Motor neuron (in vitro differentiated cells): ENCODE measurements at regions not wholly inside any gene's neighbourhood (a gene's known extent, or its start where the extent isn't known, plus 50 kb on each side); places are given as distances from the start of the nearest gene placed in this dataset.

Experiments used
- ATAC-seq, 8 experiments: fragments of 200-7000 bp; cut with Tn5 transposase; replicated peaks in 6 of 8; 2 replicates each; pipeline ENCODE4 v1.8.0; 2021; ENCODE audit warnings: mild to moderate bottlenecking in 8 of 8, moderate library complexity in 8 of 8
- H3K27ac ChIP-seq, 2 donors: fragments of 250-450 bp; sonication (Bioruptor Pico); 2 replicates each; pipeline ENCODE4 v1.9.0; 2021; ENCODE audit warnings: antibody characterized with exemption in 2 of 2, mild to moderate bottlenecking in 2 of 2, moderate library complexity in 1 of 2
- H3K4me1 ChIP-seq, 2 donors: fragments of 250-450 bp; sonication (Bioruptor Pico); replicated peaks in 1 of 2; 2 replicates each; pipeline ENCODE4 v1.6.1; 2021; ENCODE audit warnings: antibody characterized with exemption in 2 of 2, mild to moderate bottlenecking in 2 of 2, moderate library complexity in 1 of 2
- H3K4me3 ChIP-seq, 5 donors: fragments of 250-450 bp; sonication (Bioruptor Pico); 2 replicates each; pipeline ENCODE4 v1.9.0; 2021; ENCODE audit warnings: antibody characterized with exemption in 5 of 5, mild to moderate bottlenecking in 5 of 5, moderate library complexity in 4 of 5
- WGBS, 10 experiments: fragments of 450-650 bp; shearing (Covaris generic); methylation state at CpG; one replicate each; pipeline ENCODE4 v1.0.0; 2022; 5-methylcytosine and 5-hydroxymethylcytosine counted together
- in situ Hi-C, 9 experiments: fragments of 400-800 bp; cut with MboI; loops; one replicate each; pipeline ENCODE4 v1.15.0; 2021; ENCODE audit warnings: low sequenced_read_pairs in 9 of 9, low pct_unique_long_range_greater_than_20kb in 2 of 9; ENCODE audit not compliant: unreplicated experiment in 9 of 9

DNA sequence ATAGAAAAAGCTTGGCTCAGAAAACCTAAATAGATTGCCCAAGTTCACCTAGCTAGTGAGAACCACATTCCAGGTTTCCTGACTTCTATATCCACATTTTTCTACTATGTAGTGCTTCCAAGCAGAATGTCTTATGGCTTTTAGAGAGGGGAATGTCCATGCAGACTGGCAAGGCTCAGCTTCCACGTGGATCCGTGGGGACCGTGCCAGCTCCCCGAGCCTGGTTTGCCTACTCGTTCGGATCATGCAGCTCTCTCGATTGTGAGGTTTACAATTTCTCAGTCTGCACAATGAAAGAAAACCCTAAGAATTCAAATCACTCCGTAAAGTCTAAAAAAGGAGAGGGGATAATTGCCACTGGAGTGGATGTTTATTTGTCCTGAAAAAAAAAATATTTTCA, 256.5 kb upstream of the NR4A3 start:
- ATAC-seq = no peak
- Histone ChIP-seq H3K27ac (no peak overlapping the region), H3K4me3 (no peak overlapping the region), H3K4me1 (no peaks in the 10 kb centered on the region)
- 38 to 88% (median 77%) methylated on average over 4 to 8 of the region's 8 CpGs; no CpG with 5 or more reads in 1 of the 10 experiments for WGBS, 10 experiments
- in situ Hi-C loops = no loop called here

DNA sequence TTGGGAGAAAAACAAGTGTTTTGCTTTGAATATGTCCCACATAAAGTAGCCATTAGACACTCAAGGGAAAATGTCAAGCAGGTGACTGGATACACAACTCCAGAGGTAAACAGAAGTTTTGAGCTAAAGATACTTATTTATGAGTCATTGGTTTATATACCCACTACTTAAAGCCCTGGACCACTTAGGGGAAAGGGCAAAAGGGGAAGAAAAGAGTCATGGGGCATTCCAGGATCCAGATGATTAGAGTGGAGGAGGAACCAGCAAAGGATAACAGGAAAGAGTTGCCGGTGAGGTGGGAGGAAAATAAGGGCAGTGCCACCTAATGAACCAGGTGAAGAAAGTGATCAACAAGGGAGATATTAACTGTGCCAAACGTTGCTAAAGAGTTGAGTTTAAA, 254.2 kb upstream of the NR4A3 start:
- in situ Hi-C loops = no loop called here
- H3K27ac ChIP-seq = no peak overlapping the region
- no peaks in the 10 kb centered on the region for H3K4me1 ChIP-seq
- WGBS, 10 experiments = 0 to 100% (median 79%) methylated on average over 1 to 2 of the region's 2 CpGs; no CpG with 5 or more reads in 2 of the 10 experiments
- ATAC-seq = no peak
- H3K4me3 ChIP-seq = no peak overlapping the region

DNA sequence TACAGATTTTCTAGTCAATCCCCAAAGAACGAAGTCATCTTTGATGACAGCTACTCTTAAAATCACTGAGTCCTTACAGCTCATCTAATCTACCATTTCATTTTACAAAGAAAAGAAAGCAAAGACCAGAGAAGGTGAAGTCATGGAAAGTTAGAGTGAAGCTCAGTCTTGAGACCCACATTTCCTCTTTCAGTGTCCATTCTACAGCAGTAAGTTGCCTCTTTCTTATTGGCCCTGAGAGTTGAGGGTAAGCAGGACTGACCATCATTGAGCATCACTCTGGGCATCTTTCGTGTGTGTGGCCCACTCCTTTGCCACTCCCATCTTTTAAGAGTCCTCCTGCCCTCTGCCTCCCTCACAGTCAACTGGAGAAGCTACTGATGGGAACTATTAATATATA, 251.8 kb upstream of the NR4A3 start:
- H3K4me3 ChIP-seq = no peak overlapping the region
- in situ Hi-C loops = no loop called here
- H3K27ac ChIP-seq = no peak overlapping the region
- 8 to 80% (median 70%) methylated on average over 1 to 2 of the region's 2 CpGs; no CpG with 5 or more reads in 3 of the 10 experiments for WGBS, 10 experiments
- ATAC-seq = no peak
- H3K4me1 ChIP-seq = no peaks in the 10 kb centered on the region

DNA sequence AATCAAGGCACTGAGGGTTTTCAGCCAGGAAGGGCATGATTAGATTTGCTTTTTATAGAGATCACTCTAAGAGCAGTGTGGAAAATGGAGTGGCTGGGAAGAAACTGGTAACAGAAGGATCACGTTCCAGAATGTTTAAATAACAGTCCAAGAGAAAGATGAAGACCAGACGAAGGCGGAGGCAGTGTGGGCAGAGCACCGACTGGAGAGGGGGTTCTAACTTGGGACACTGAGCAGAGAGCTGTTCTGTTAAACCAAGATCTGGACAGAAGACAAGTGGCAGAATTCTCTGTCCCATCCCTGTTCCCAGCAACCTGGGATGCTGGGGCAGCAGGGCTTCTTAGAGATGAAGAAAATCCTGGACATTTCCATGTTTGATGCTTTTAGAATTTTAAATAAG, 249.1 kb upstream of the NR4A3 start:
- no peak for ATAC-seq
- H3K4me1 ChIP-seq = no peaks in the 10 kb centered on the region
- H3K4me3 ChIP-seq = no peak overlapping the region
- no peak overlapping the region for H3K27ac ChIP-seq
- in situ Hi-C loops = no loop called here
- 11 to 100% (median 83%) methylated on average over 1 to 4 of the region's 4 CpGs; no CpG with 5 or more reads in 2 of the 10 experiments for WGBS, 10 experiments

DNA sequence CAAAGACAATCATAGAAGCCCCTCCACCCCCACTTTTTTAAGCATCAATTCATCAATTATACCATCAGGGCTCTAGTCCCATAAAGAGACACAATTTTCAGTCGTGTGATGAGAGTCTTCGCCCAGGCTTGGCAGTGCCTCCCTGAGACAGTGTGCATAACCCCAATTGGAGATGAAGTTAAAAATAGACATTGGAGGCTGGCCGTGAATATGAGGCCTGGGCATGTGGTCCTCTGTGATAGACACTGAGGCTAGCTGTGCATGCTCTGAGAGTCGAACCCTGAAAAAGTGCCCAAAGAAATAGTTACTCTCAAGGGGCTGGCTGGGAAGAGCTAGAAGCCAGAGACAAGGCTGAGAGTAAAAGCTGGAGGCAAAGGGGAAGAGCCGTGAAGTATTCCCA, 248.6 kb upstream of the NR4A3 start:
- no peak for ATAC-seq
- Histone ChIP-seq H3K4me1 (no peaks in the 10 kb centered on the region), H3K27ac (no peak overlapping the region), H3K4me3 (no peak overlapping the region)
- 7 to 100% (median 83%) methylated on average over 1 to 5 of the region's 5 CpGs; no CpG with 5 or more reads in 1 of the 10 experiments for WGBS, 10 experiments
- in situ Hi-C loops = no loop called here

DNA sequence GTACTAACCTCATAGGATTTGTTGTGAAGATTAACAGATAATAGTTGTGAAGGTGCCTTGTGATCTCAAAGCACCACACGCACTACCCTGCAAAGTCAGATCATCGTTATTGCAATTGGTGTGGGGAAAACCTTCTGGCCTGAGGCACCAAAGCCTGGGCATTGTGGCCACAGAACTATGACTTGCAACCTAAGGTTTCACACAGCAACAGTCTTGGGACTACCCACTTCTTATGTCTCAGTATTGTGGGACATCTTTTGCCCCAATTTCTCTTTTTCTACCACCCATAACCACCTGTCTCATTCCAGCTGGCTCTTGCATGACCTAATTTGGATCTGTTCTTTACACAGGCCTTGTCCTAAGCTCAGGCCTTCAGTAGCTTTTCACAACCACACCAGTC, 247.8 kb upstream of the NR4A3 start:
- Histone ChIP-seq H3K27ac (no peak overlapping the region), H3K4me3 (no peak overlapping the region), H3K4me1 (no peaks in the 10 kb centered on the region)
- in situ Hi-C loops = no loop called here
- 69 to 100% (median 96%) methylated on average over 1 to 2 of the region's 2 CpGs; no CpG with 5 or more reads in 6 of the 10 experiments for WGBS, 10 experiments
- ATAC-seq = no peak

DNA sequence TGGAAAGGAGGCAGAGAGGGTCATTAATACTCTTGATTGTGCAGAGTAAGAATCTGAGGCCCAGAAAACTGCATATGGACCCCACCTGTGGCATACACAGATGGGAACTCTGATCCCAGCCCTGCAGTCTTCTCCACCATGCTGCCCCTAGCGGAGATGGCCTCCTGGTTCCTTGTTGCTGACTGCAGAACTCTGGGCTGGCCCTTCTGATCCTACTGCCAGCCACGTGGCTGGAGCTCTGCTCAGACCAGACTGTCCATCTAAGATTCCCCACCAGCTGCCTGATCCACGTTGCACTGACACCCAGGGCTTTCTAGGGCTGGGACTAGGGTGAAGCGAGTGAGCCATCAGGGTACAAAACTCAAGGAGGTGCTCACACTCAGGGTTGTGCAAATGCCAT, 245.7 kb upstream of the NR4A3 start:
- Histone ChIP-seq H3K27ac (no peak overlapping the region), H3K4me3 (no peak overlapping the region), H3K4me1 (no peaks in the 10 kb centered on the region)
- 20 to 100% (median 68%) methylated on average over 1 to 4 of the region's 4 CpGs; no CpG with 5 or more reads in 3 of the 10 experiments for WGBS, 10 experiments
- peak in 1 of 8 experiments; percentile 88 for ATAC-seq
- in situ Hi-C loops = no loop called here

DNA sequence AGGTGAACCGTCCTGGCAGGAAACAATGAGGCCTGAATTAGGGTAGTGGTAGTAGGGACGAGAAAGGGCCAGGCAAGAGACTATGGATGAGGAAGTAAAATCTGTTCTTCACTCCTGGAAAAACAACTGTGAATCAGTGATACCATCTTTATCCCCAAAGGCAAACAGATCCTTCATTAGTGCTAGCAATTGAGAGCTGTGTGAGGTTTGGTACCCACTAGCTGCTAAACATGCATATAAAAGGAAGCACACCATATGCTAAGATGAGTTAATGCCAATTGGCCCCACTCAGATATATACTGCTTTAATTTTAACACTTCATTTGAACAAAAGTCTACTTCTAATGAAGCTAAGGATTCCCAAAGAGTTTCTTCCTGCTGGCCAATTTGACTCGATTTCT, 244.8 kb upstream of the NR4A3 start:
- no peak for ATAC-seq
- in situ Hi-C loops = no loop called here
- Histone ChIP-seq H3K4me3 (no peak overlapping the region), H3K4me1 (no peaks in the 10 kb centered on the region), H3K27ac (no peak overlapping the region)
- 13 to 100% (median 76%) methylated on average over 1 to 2 of the region's 3 CpGs; no CpG with 5 or more reads in 2 of the 10 experiments for WGBS, 10 experiments

DNA sequence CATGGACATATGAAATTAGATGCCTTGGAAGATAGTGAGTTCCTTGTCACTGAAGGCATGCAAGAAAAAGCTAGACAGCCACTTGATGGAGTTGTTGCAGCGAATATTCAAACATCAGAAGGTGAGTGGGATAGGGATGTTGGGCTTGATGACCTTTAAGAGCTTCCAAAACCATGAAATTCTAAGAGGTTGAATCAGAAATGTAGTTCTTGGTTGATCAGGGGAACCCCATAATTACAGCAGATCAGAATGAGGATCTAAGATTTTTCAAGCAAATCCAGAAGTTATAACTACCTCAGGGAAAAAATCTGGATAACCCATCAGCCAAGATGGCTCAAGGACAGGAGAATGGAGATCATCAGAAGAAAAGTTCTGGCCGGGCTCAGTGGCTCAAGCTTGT, 244.3 kb upstream of the NR4A3 start:
- Histone ChIP-seq H3K4me1 (no peaks in the 10 kb centered on the region), H3K27ac (no peak overlapping the region), H3K4me3 (no peak overlapping the region)
- ATAC-seq = no peak
- WGBS, 10 experiments = 0 to 92% (median 64%) methylated on average over 1 to 2 of the region's 2 CpGs; no CpG with 5 or more reads in 1 of the 10 experiments
- in situ Hi-C loops = no loop called here

DNA sequence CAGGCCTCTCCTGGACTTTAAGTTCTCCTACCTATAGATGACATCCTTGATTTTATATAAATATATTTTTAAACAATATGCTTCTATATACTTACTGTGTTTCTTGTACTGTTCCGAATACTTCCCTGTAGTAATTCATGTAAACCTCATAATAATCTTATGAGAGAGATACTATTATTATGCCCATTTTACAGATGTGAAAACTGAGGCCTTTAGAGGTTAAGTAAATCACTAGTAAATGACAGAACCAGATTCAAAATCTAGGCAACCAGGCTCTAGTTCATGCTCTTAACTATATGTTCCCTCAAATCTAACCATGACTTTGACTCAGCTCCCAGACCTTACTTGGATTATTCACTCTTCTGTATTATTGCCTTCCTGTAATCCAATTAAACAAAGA, 243.0 kb upstream of the NR4A3 start:
- ATAC-seq = no peak
- H3K27ac ChIP-seq = no peak overlapping the region
- no peaks in the 10 kb centered on the region for H3K4me1 ChIP-seq
- in situ Hi-C loops = no loop called here
- WGBS, 10 experiments = 44 to 100% (median 80%) methylated on average over 1 of the region's 1 CpG; no CpG with 5 or more reads in 3 of the 10 experiments
- H3K4me3 ChIP-seq = no peak overlapping the region

DNA sequence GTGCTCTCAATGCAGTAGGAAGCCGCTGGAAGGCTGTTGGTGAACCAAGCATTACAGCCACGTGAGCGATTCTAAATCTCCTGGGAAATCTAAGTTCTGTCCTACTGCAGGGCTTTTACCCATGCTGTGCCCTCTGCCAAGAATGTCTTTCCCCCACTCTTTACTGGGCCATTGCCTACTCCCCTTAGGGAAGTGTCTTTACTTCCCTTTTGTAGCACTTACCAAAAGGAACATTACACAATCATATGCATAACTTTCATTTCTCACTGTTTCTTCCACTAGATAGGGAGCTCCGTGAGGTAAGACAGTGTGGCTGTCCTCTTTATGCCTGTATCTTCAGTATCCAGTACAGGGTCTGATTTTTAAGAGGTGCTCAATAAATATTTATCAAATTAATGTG, 241.7 kb upstream of the NR4A3 start:
- 50 to 100% (median 86%) methylated on average over 1 to 4 of the region's 4 CpGs; no CpG with 5 or more reads in 3 of the 10 experiments for WGBS, 10 experiments
- Histone ChIP-seq H3K27ac (no peak overlapping the region), H3K4me3 (no peak overlapping the region), H3K4me1 (no peaks in the 10 kb centered on the region)
- no peak for ATAC-seq
- in situ Hi-C loops = no loop called here

DNA sequence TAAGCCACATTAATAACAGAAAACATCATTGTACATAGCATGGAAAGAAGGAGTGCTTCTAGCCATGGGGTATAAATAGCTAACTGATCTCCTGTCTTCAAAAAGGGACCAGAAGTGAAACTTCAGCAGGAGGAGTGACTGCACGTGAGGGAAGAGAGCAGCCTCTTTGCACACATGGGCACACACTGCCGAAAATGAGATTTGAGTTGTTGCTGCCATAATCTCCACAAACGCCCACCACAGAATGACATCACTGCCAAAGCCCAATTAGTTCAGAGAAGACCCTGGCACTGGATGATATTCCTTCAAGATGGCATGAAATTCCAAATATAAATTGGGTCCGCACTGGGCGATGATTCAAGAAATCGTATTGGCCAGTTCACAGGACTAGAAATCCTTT, 238.9 kb upstream of the NR4A3 start:
- no peak for ATAC-seq
- Histone ChIP-seq H3K4me1 (no peaks in the 10 kb centered on the region), H3K27ac (no peak overlapping the region), H3K4me3 (no peak overlapping the region)
- in situ Hi-C loops = no loop called here
- 0 to 100% (median 77%) methylated on average over 1 to 6 of the region's 6 CpGs; no CpG with 5 or more reads in 1 of the 10 experiments for WGBS, 10 experiments

DNA sequence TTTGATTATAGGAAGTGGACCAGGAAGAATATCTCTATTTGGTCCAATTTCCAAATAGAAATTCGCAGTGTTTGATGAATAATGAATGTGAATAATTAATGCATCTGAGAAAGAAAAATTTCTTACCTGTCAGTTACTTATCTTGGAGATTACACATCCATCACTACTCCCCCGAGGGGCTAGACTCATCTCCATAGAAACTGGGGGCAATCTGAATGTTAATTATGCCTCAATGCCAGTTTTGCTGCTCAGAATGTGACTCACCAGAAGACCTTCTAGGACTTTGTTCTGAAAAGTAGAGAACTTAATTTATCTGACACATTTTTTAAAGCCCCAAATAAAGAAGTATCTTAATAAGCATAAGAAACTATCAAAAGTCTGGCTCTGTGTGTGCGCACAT, 233.4 kb upstream of the NR4A3 start:
- ATAC-seq = no peak
- no peaks in the 10 kb centered on the region for H3K4me1 ChIP-seq
- H3K27ac ChIP-seq = no peak overlapping the region
- 40 to 89% (median 80%) methylated on average over 1 to 3 of the region's 3 CpGs; no CpG with 5 or more reads in 3 of the 10 experiments for WGBS, 10 experiments
- H3K4me3 ChIP-seq = no peak overlapping the region
- in situ Hi-C loops = no loop called here

DNA sequence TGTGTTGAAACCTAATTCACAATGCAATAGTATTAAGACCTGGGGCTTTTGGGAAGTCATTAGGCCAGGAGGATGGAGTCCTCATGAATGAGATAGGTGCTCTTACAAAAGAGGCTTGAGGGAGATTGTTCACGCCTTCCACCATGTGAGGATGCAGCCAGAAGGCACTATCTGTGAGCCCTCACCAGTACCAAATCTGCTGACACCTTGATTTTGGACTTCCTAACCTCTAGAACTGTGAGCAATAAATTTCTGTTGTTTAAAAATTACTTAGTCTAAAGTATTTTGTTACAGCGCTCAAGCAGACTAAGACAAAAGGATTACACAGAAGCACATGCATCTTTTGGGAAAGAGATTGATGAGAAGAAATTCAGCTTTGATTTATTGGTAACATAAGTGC, 232.9 kb upstream of the NR4A3 start:
- Histone ChIP-seq H3K27ac (no peak overlapping the region), H3K4me3 (no peak overlapping the region), H3K4me1 (no peaks in the 10 kb centered on the region)
- 30 to 100% (median 100%) methylated on average over 1 to 2 of the region's 2 CpGs; no CpG with 5 or more reads in 1 of the 10 experiments for WGBS, 10 experiments
- no peak for ATAC-seq
- in situ Hi-C loops = no loop called here
